Muscle of leg (tissue), 3 donors: ENCODE measurements at regions not wholly inside any gene's neighbourhood (a gene's known extent, or its start where the extent isn't known, plus 50 kb on each side); places are given as distances from the start of the nearest gene placed in this dataset.

ENCODE experiments used
- DNase-seq: peaks from one replicate; pipeline ENCODE4 v3.0.0; 2013
- H3K27ac ChIP-seq: one replicate; pipeline ENCODE4 v1.5.1; 2013; ENCODE audit warnings: mild to moderate bottlenecking, low read length, control low read depth
- H3K27me3 ChIP-seq: one replicate; pipeline ENCODE4 v1.6.1; 2013; ENCODE audit warnings: low read length; ENCODE audit not compliant: control insufficient read depth, insufficient read depth
- H3K36me3 ChIP-seq: one replicate; pipeline ENCODE4 v1.6.1; 2013; ENCODE audit warnings: low read length; ENCODE audit not compliant: control insufficient read depth, insufficient read depth
- H3K4me1 ChIP-seq: one replicate; pipeline ENCODE4 v1.6.1; 2013; ENCODE audit warnings: low read length; ENCODE audit not compliant: control insufficient read depth, insufficient read depth
- H3K4me3 ChIP-seq: one replicate; pipeline ENCODE4 v1.5.1; 2013; ENCODE audit warnings: low read length, control low read depth
- H3K9me3 ChIP-seq: replicated peaks from 2 replicates; pipeline ENCODE4 v1.6.1; 2013; ENCODE audit warnings: low read depth, low read length; ENCODE audit not compliant: control insufficient read depth
- WGBS: methylation state at CpG from one replicate; pipeline ENCODE4 v1.1.5; 2013; ENCODE audit warnings: missing lambda C conversion rate; ENCODE audit not compliant: insufficient coverage; 5-methylcytosine and 5-hydroxymethylcytosine counted together

- DNase-seq = no peak
- Histone ChIP-seq H3K9me3 (no peaks in the 10 kb centered on the region), H3K4me1 (no peaks in the 10 kb centered on the region), H3K27ac (no peak overlapping the region), H3K4me3 (no peak overlapping the region), H3K27me3 (peaks cover 5% of the 10 kb centered on the region), H3K36me3 (no peaks in the 10 kb centered on the region)
- 89% methylated on average over 11 of the region's 25 CpGs for WGBS
Observed at GRCh38 chr22:47375621-47376321, 613.3 kb downstream of the TBC1D22A start.

- H3K4me1 ChIP-seq = no peaks in the 10 kb centered on the region
- H3K36me3 ChIP-seq = no peaks in the 10 kb centered on the region
- H3K9me3 ChIP-seq = no peaks in the 10 kb centered on the region
- peaks cover 5% of the 10 kb centered on the region for H3K27me3 ChIP-seq
- no peak overlapping the region for H3K27ac ChIP-seq
- DNase-seq = no peak
- WGBS = 80% methylated on average over 11 of the region's 18 CpGs
- no peak overlapping the region for H3K4me3 ChIP-seq
Observed at GRCh38 chr22:47374901-47375575, 612.6 kb downstream of the TBC1D22A start.

GRCh38 chr22:47374273-47374771, 611.9 kb downstream of the TBC1D22A start:
- WGBS = 84% methylated on average over 10 of the region's 15 CpGs
- DNase-seq = no peak
- no peak overlapping the region for H3K27ac ChIP-seq
- peaks cover 5% of the 10 kb centered on the region for H3K27me3 ChIP-seq
- no peaks in the 10 kb centered on the region for H3K4me1 ChIP-seq
- H3K4me3 ChIP-seq = no peak overlapping the region
- H3K36me3 ChIP-seq = no peaks in the 10 kb centered on the region
- H3K9me3 ChIP-seq = no peaks in the 10 kb centered on the region

- Histone ChIP-seq H3K4me3 (no peak overlapping the region), H3K4me1 (no peaks in the 10 kb centered on the region), H3K27ac (no peak overlapping the region), H3K9me3 (no peaks in the 10 kb centered on the region), H3K27me3 (peaks cover 5% of the 10 kb centered on the region), H3K36me3 (no peaks in the 10 kb centered on the region)
- WGBS = 86% methylated on average over 9 of the region's 13 CpGs
- DNase-seq = no peak
Observed at GRCh38 chr22:47373648-47374272, 611.3 kb downstream of the TBC1D22A start.

DNA sequence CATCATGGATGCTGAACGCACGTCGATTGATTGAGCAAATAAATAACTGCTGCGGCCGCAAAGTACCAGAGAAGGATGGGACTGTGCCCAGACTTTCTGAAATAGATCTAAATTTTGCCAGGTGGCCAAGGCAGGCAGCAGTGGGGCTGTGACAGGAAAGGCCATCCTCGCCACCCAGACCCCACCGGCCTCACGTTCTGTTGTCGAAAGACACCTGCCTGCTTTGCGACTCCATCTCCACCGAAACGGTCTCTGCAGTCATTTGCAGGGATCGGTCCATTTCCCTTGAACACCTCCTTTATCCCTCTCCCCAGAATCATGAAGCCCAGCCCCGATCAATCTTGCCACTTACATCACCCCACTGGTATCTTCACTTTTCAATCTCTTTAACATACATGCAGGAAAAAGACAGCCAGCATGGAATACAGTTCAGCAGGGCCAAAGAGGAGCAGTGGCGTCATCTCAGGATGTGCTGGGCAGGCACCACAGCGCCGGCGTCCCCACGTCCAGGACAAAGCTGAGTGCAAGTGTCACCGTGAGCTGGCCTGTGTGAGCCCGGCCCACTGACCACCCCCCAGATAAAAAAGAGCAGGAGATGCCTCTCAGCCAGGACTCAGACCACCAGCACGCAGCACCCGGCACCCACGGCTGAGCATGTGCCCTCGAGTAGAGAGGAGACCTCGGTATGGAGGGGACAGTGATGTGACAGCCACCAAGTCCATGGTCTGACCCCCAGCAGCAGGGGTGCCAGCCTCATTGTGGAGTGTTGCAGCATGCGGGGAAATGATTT, 610.3 kb downstream of the TBC1D22A start:
- 84% methylated on average over 27 of the region's 27 CpGs for WGBS

DNA sequence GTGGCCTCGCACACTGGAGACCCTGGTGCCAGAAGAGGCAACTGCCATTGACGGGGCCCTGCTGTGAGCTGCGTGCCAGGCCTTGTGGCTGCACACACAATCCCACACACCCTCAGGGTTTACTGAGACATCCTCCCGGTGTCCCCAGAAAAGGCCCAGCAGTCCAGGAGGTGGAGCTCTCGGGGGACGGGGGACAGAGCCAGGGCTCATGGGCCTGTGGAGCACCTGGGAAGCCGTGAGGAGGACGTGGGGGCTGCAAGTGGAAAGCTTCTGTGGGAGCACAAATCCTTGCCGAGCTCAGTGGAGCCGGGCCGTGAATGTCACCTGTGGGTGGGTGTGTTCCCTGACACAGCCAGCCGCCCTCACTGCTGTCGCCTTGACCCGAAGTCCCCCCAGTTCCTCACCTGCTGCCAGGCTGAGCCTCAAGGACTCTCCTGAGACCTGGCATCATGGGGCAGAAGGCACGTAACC, 609.7 kb downstream of the TBC1D22A start:
- Histone ChIP-seq H3K9me3 (no peaks in the 10 kb centered on the region), H3K4me1 (no peaks in the 10 kb centered on the region), H3K27ac (no peak overlapping the region), H3K27me3 (peaks cover 5% of the 10 kb centered on the region), H3K4me3 (no peak overlapping the region), H3K36me3 (no peaks in the 10 kb centered on the region)
- 77% methylated on average over 12 of the region's 15 CpGs for WGBS
- no peak for DNase-seq

More for the DNA sequence above, 610.3 kb downstream of the TBC1D22A start:
- no peak overlapping the region for H3K27ac ChIP-seq
- no peak for DNase-seq
- peaks cover 5% of the 10 kb centered on the region for H3K27me3 ChIP-seq
- no peak overlapping the region for H3K4me3 ChIP-seq
- H3K4me1 ChIP-seq = no peaks in the 10 kb centered on the region
- no peaks in the 10 kb centered on the region for H3K36me3 ChIP-seq
- no peaks in the 10 kb centered on the region for H3K9me3 ChIP-seq

- 76% methylated on average over 13 of the region's 15 CpGs for WGBS
- no peak for DNase-seq
- H3K27me3 ChIP-seq = no peaks in the 10 kb centered on the region
Observed at GRCh38 chr22:47371263-47372090, 609.0 kb downstream of the TBC1D22A start.

DNA sequence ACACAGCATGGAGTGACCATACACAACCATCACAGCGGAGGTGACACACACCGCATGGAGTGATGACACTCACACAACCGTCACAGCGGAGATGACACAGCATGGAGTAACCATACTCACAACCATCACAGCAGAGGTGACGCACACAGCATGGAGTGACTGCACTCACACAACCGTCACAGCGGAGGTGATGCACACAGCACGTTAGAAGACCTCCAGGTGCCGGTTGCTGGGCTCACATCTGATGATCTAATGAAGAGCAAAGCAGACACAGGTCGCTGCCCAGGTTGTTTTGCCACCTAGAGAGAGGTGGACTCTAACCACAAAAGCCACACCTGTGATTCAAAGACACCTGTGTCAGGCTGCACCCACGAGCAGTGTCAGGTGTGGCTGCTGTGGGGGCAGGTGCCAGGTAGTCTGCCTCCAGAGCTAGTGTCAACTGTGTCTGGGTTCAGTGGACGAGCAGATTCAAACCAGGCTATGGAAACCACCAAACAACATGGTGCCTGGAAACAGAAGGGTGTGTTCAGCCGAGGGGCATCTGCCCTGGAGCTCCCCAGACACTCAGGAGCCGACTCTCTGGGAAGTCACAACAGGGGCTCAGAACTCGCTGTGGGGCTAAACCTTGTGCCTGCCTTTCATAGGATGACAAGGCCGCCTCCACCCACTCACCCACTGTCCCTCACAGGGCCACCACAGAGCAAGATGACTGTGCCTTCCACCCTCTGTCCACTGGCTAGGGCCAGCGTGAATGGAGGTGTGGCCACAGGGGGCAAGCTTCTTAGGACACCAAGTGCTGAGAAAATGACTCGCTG, 608.2 kb downstream of the TBC1D22A start:
- no peak for DNase-seq
- Histone ChIP-seq H3K9me3 (no peaks in the 10 kb centered on the region), H3K36me3 (no peaks in the 10 kb centered on the region), H3K4me3 (no peak overlapping the region), H3K4me1 (no peaks in the 10 kb centered on the region), H3K27me3 (no peaks in the 10 kb centered on the region), H3K27ac (no peak overlapping the region)
- 78% methylated on average over 15 of the region's 18 CpGs for WGBS

More at GRCh38 chr22:47371263-47372090, 609.0 kb downstream of the TBC1D22A start:
- no peak overlapping the region for H3K4me3 ChIP-seq
- H3K4me1 ChIP-seq = no peaks in the 10 kb centered on the region
- H3K36me3 ChIP-seq = no peaks in the 10 kb centered on the region
- no peaks in the 10 kb centered on the region for H3K9me3 ChIP-seq
- H3K27ac ChIP-seq = no peak overlapping the region
